SK-N-SH treated with all-trans-retinoic acid at 6 μM for 48 hours (cell line): ENCODE measurements at regions not wholly inside any gene's neighbourhood (a gene's known extent, or its start where the extent isn't known, plus 50 kb on each side); places are given as distances from the start of the nearest gene placed in this dataset.

Experiments
- ATAC-seq: fragments of 200-7000 bp; cut with Tn5 transposase; 3 replicates; pipeline ENCODE4 v1.9.1; 2020; ENCODE audit warnings: mild to moderate bottlenecking, moderate library complexity
- ARNTL ChIP-seq: fragments of 450-650 bp; formaldehyde crosslinking; IDR thresholded peaks from 2 replicates; pipeline ENCODE4 v1.5.0; 2020; ENCODE audit warnings: low read depth, mild to moderate bottlenecking, moderate library complexity, borderline replicate concordance
- BACH2 ChIP-seq: fragments of 250-450 bp; sonication (Bioruptor Pico); IDR thresholded peaks from 2 replicates; pipeline ENCODE4 v1.9.0; 2021; ENCODE audit warnings: mild to moderate bottlenecking, borderline replicate concordance
- CREB5 ChIP-seq: fragments of 250-450 bp; sonication (Bioruptor Pico); IDR thresholded peaks from 2 replicates; pipeline ENCODE4 v1.5.1; 2020; ENCODE audit warnings: low read depth, mild to moderate bottlenecking, moderate library complexity
- CSDC2 ChIP-seq: fragments of 250-450 bp; sonication (Bioruptor Pico); IDR thresholded peaks from 2 replicates; pipeline ENCODE4 v1.5.0; 2020; ENCODE audit warnings: mild to moderate bottlenecking, moderate library complexity
- CSRNP3 ChIP-seq: fragments of 250-450 bp; sonication (Bioruptor Pico); IDR thresholded peaks from 2 replicates; pipeline ENCODE4 v1.5.1; 2021; ENCODE audit warnings: mild to moderate bottlenecking, moderate library complexity
- ISL1 ChIP-seq: fragments of 250-450 bp; sonication (Bioruptor Pico); IDR thresholded peaks from 2 replicates; pipeline ENCODE4 v2.1.2; 2022; ENCODE audit warnings: mild to moderate bottlenecking, moderate library complexity
- OSR1 ChIP-seq: fragments of 250-450 bp; sonication (Bioruptor Pico); IDR thresholded peaks from 2 replicates; pipeline ENCODE4 v1.8.0; 2022; ENCODE audit warnings: moderate library complexity, mild to moderate bottlenecking, inconsistent platforms
- PATZ1 ChIP-seq: fragments of 250-450 bp; sonication (Bioruptor Pico); IDR thresholded peaks from 2 replicates; pipeline ENCODE4 v1.8.0; 2020; ENCODE audit warnings: mild to moderate bottlenecking, moderate library complexity, borderline replicate concordance
- PPARA ChIP-seq: fragments of 250-450 bp; sonication (Bioruptor Pico); IDR thresholded peaks from 2 replicates; pipeline ENCODE4 v1.5.0; 2020; ENCODE audit warnings: mild to moderate bottlenecking, borderline replicate concordance
- RARB ChIP-seq: fragments of 250-450 bp; sonication (Bioruptor Pico); IDR thresholded peaks from 2 replicates; pipeline ENCODE4 v1.8.0; 2021; ENCODE audit warnings: mild to moderate bottlenecking, moderate library complexity
- SNAI2 ChIP-seq: fragments of 250-450 bp; sonication (Bioruptor Pico); IDR thresholded peaks from 2 replicates; pipeline ENCODE4 v1.5.0; 2020; ENCODE audit warnings: mild to moderate bottlenecking, moderate library complexity
- TCF4 ChIP-seq: fragments of 250-450 bp; sonication (Bioruptor Pico); IDR thresholded peaks from 2 replicates; pipeline ENCODE4 v1.8.0; 2021; ENCODE audit warnings: mild to moderate bottlenecking, moderate library complexity, borderline replicate concordance
- TSHZ2 ChIP-seq: fragments of 250-450 bp; sonication (Bioruptor Pico); IDR thresholded peaks from 2 replicates; pipeline ENCODE4 v1.5.0; 2020; ENCODE audit warnings: mild to moderate bottlenecking, moderate library complexity
- ZC3H10 ChIP-seq: fragments of 250-450 bp; sonication (Bioruptor Pico); IDR thresholded peaks from 2 replicates; pipeline ENCODE4 v1.5.1; 2021; ENCODE audit warnings: mild to moderate bottlenecking, moderate library complexity
- ZFP30 ChIP-seq: fragments of 450-650 bp; formaldehyde crosslinking; IDR thresholded peaks from 2 replicates; pipeline ENCODE4 v1.5.0; 2022; ENCODE audit warnings: mild to moderate bottlenecking, moderate library complexity
- ZNF565 ChIP-seq: fragments of 450-650 bp; formaldehyde crosslinking; conservative IDR thresholded peaks from 2 replicates; pipeline ENCODE4 v1.5.0; 2020; ENCODE audit warnings: low read depth, mild to moderate bottlenecking, moderate library complexity
- ZNF8 ChIP-seq: fragments of 450-650 bp; formaldehyde crosslinking; IDR thresholded peaks from 2 replicates; pipeline ENCODE4 v1.5.0; 2020; ENCODE audit warnings: mild to moderate bottlenecking, moderate library complexity

GRCh38 chr15:79598639-79599038 is 166.5 kb downstream of the MINAR1 start (continued):
- TF ChIP-seq TSHZ2 (CRISPR knock-in tag): no peak
- TF ChIP-seq ZC3H10 (CRISPR knock-in tag): no peak

GRCh38 chr15:79601405-79602086 is 169.4 kb downstream of the MINAR1 start:
- no peak for ATAC-seq
- TF ChIP-seq ARNTL (CRISPR knock-in tag) (no peak), CSRNP3 (CRISPR knock-in tag) (no peak), RARB (CRISPR knock-in tag) (no peak), SNAI2 (no peak), PPARA (CRISPR knock-in tag) (no peak), BACH2 (CRISPR knock-in tag) (no peak), ZNF8 (no peak), TSHZ2 (CRISPR knock-in tag) (no peak), CSDC2 (CRISPR knock-in tag) (no peak)

GRCh38 chr15:79602180-79602579 is 170.0 kb downstream of the MINAR1 start:
- no peak for ATAC-seq
- no peak for TF ChIP-seq CSDC2 (CRISPR knock-in tag)
- no peak for TF ChIP-seq CREB5
- no peak for TF ChIP-seq OSR1 (CRISPR knock-in tag)
- TF ChIP-seq ZNF565 (CRISPR knock-in tag): no peak
- TF ChIP-seq BACH2 (CRISPR knock-in tag): no peak
- TF ChIP-seq CSRNP3 (CRISPR knock-in tag): no peak
- no peak for TF ChIP-seq ZFP30 (CRISPR knock-in tag)
- TF ChIP-seq TCF4: no peak

GRCh38 chr15:79602731-79603130 is 170.6 kb downstream of the MINAR1 start:
- peak; percentile 24; the same call in 2 of the 3 replicates for ATAC-seq

More at GRCh38 chr15:79602731-79603130, 170.6 kb downstream of the MINAR1 start:
- TF ChIP-seq PATZ1 (CRISPR knock-in tag) (no peak), ISL1 (CRISPR knock-in tag) (no peak), ZFP30 (CRISPR knock-in tag) (no peak)
